HG03159 (cell line): ENCODE measurements at regions not wholly inside any gene's neighbourhood (a gene's known extent, or its start where the extent isn't known, plus 50 kb on each side); places are given as distances from the start of the nearest gene placed in this dataset.

ENCODE experiments used
- ATAC-seq: cut with Tn5 transposase; IDR thresholded peaks from one replicate; pipeline ENCODE4 v1.9.1; 2021; ENCODE audit warnings: mild to moderate bottlenecking, moderate library complexity; ENCODE audit not compliant: unreplicated experiment

GRCh38 chr2:221708902-221709301 is 136.8 kb upstream of the EPHA4 start:
- no peak for ATAC-seq

- ATAC-seq: no peak
Measured at GRCh38 chr2:221705185-221705877, 133.2 kb upstream of the EPHA4 start.

- ATAC-seq: no peak
Measured at GRCh38 chr2:221704442-221704841, 132.3 kb upstream of the EPHA4 start.

GRCh38 chr2:221693365-221693764 is 121.3 kb upstream of the EPHA4 start:
- no peak for ATAC-seq

- ATAC-seq: no peak
Measured at GRCh38 chr2:221691571-221691970, 119.5 kb upstream of the EPHA4 start.

GRCh38 chr2:221689140-221689539 is 117.0 kb upstream of the EPHA4 start:
- ATAC-seq: no peak

GRCh38 chr2:221680548-221680947 is 108.4 kb upstream of the EPHA4 start:
- no peak for ATAC-seq

GRCh38 chr2:221677688-221678087 is 105.6 kb upstream of the EPHA4 start:
- no peak for ATAC-seq

GRCh38 chr2:221676566-221677172 is 104.6 kb upstream of the EPHA4 start:
- ATAC-seq: no peak

GRCh38 chr2:221675201-221675908 is 103.3 kb upstream of the EPHA4 start:
- no peak for ATAC-seq

- ATAC-seq: no peak
Measured at GRCh38 chr2:221674446-221674845, 102.3 kb upstream of the EPHA4 start.

- ATAC-seq: no peak
Measured at GRCh38 chr2:221673248-221673647, 101.1 kb upstream of the EPHA4 start.

GRCh38 chr2:221671515-221671914 is 99.4 kb upstream of the EPHA4 start:
- no peak for ATAC-seq

- ATAC-seq: no peak
Measured at GRCh38 chr2:221662689-221663391, 90.7 kb upstream of the EPHA4 start.

GRCh38 chr2:221657806-221658205 is 85.7 kb upstream of the EPHA4 start:
- ATAC-seq: no peak

GRCh38 chr2:221655300-221655699 is 83.2 kb upstream of the EPHA4 start:
- no peak for ATAC-seq

GRCh38 chr2:221653182-221653581 is 81.1 kb upstream of the EPHA4 start:
- no peak for ATAC-seq

- ATAC-seq: no peak
Measured at GRCh38 chr2:221649051-221649775, 77.1 kb upstream of the EPHA4 start.

GRCh38 chr2:221642447-221642846 is 70.3 kb upstream of the EPHA4 start:
- ATAC-seq: no peak

GRCh38 chr2:221641181-221641871 is 69.2 kb upstream of the EPHA4 start:
- ATAC-seq: no peak
